GM12873 (cell line): ENCODE measurements at regions not wholly inside any gene's neighbourhood (a gene's known extent, or its start where the extent isn't known, plus 50 kb on each side); places are given as distances from the start of the nearest gene placed in this dataset.

Experiments used
- CTCF ChIP-seq: IDR thresholded peaks from 2 replicates; pipeline ENCODE4 v1.5.1; 2012; ENCODE audit warnings: low read depth, mild to moderate bottlenecking, moderate library complexity, low read length, control low read depth; ENCODE audit not compliant: insufficient read depth; ENCODE audit errors: missing control alignments

- TF ChIP-seq CTCF, result no peak
Observed at GRCh38 chr6:93677264-93677965, 258.1 kb upstream of the EPHA7 start.

DNA sequence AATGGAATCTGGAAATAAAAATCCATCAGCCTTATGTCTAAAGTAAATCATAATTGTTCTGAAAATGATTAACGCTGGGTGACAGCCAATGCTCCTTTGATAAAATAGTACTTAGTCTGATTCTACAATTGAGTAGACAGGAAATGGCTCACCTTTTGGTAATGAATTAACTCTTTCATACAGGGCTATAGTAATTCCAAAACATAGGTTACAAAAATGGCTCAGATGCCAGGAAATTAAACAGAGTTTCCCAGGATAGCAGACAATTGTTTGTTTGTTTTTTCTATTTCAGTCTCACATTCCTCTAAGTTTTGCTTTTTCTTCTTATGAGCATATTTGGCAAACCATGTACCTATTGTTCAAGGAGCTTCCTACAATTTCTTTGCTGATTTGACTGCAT is 257.2 kb upstream of the EPHA7 start:
- TF ChIP-seq CTCF, result no peak

- TF ChIP-seq CTCF, result no peak
Observed at GRCh38 chr6:93675856-93676417, 256.6 kb upstream of the EPHA7 start.

DNA sequence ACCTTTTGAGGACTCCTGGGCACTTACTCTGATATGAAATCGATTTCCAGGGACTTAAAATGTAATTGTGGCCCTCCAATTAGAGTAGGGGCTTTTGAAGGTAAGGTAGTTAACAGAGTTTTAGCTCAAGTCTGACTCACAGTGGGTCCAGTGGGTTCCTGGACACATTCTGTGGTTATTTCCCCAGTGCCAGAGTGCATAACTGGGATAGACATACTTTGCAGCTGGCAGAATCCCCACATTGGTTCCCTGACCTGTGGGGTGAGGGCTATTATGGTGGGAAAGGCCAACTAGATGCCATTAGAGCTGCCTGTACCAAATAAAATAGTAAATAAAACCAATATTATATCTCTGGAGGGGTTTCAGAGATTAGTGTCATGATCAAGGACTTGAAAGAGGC is 243.8 kb upstream of the EPHA7 start:
- TF ChIP-seq CTCF, result no peak

- TF ChIP-seq CTCF, result no peak
Observed at GRCh38 chr6:93654548-93654947, 235.2 kb upstream of the EPHA7 start.

GRCh38 chr6:93644611-93645010 is 225.3 kb upstream of the EPHA7 start:
- TF ChIP-seq CTCF, result no peak

GRCh38 chr6:93639126-93639525 is 219.8 kb upstream of the EPHA7 start:
- no peak for TF ChIP-seq CTCF
